ENCODE measurements at regions not wholly inside any gene's neighbourhood (a gene's known extent, or its start where the extent isn't known, plus 50 kb on each side); places are given as distances from the start of the nearest gene placed in this dataset.

DNA sequence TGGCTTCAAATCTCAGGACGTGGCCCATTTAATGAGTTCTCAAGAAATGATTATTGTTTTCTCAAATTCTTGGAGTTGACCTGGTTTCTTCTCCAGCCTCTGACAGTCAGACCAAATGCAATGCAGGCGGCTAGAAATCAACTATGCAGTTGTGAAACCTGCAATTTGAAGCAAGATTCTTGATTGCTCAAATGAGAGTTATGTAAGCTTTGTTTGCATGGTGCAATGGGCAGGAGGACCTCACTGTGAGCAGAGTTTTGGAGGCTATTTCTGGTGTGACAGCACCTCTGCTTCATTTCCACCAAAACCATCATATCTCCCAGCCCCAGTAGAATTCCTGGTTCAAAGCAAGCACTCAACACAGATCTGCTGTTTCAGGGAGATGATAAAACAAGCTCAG is 500.0 kb upstream of the KLF4 start:
- Histone ChIP-seq H3K27ac (ENCODE audit: low read depth, low read length) (no peak overlapping the region), H3K4me3 (ENCODE audit: low read length) (no peak overlapping the region), H3K36me3 (ENCODE audit: control insufficient read depth, low read length) (no peaks in the 10 kb centered on the region), H3K4me2 (ENCODE audit: low read length) (no peak overlapping the region), H3K79me2 (ENCODE audit: control insufficient read depth, low read length) (no peaks in the 10 kb centered on the region), H3K9me2 (replicated peaks; ENCODE audit: control insufficient read depth, low read length) (no peaks in the 10 kb centered on the region), H4K20me1 (ENCODE audit: control insufficient read depth, insufficient read depth, low read depth, low read length) (no peaks in the 10 kb centered on the region), H3K9me3 (ENCODE audit: control insufficient read depth, insufficient read depth, low read length) (no peaks in the 10 kb centered on the region), H3K27me3 (ENCODE audit: control insufficient read depth, low read length) (no peaks in the 10 kb centered on the region), H3F3A (ENCODE audit: control insufficient read depth, insufficient read depth) (no peaks in the 10 kb centered on the region), H3K4me1 (ENCODE audit: control insufficient read depth, low read length) (no peaks in the 10 kb centered on the region)
- TF ChIP-seq EZH2phosphoT487 (IDR thresholded peaks at IDR 0.05; ENCODE audit: borderline replicate concordance, low read length) = no peak
- TF ChIP-seq, protein P1, sequence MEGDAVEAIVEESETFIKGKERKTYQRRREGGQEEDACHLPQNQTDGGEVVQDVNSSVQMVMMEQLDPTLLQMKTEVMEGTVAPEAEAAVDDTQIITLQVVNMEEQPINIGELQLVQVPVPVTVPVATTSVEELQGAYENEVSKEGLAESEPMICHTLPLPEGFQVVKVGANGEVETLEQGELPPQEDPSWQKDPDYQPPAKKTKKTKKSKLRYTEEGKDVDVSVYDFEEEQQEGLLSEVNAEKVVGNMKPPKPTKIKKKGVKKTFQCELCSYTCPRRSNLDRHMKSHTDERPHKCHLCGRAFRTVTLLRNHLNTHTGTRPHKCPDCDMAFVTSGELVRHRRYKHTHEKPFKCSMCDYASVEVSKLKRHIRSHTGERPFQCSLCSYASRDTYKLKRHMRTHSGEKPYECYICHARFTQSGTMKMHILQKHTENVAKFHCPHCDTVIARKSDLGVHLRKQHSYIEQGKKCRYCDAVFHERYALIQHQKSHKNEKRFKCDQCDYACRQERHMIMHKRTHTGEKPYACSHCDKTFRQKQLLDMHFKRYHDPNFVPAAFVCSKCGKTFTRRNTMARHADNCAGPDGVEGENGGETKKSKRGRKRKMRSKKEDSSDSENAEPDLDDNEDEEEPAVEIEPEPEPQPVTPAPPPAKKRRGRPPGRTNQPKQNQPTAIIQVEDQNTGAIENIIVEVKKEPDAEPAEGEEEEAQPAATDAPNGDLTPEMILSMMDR (IDR thresholded peaks at IDR 0.05; ENCODE audit: low read depth, low read length, poor library complexity, severe bottlenecking) = no peak

DNA sequence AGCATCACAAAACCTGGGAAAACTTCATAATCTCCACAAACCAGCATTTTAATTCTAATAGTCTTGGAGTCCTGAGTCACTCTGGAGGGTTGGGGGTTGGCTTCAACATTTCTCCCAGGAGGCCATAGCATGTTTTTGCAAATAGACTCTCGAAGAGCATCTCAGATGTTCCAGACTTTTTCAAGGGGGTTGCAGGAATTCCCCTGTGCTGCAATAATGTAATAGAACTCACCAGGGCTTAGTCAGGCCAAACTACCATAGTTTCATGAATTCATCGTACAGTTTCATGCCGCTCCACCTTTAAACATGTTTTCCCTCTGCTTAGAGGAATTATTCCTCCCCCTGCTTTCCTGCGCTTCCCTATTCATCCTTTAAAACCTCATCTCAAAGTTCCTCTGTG is 499.5 kb upstream of the KLF4 start:
- Histone ChIP-seq H3K9me2 (replicated peaks; ENCODE audit: control insufficient read depth, low read length) (no peaks in the 10 kb centered on the region), H3K27me3 (ENCODE audit: control insufficient read depth, low read length) (no peaks in the 10 kb centered on the region), H3K27ac (ENCODE audit: low read depth, low read length) (no peak overlapping the region), H3K9me3 (ENCODE audit: control insufficient read depth, insufficient read depth, low read length) (no peaks in the 10 kb centered on the region), H3K36me3 (ENCODE audit: control insufficient read depth, low read length) (no peaks in the 10 kb centered on the region), H3K4me2 (ENCODE audit: low read length) (no peak overlapping the region), H3K4me1 (ENCODE audit: control insufficient read depth, low read length) (no peaks in the 10 kb centered on the region), H3F3A (ENCODE audit: control insufficient read depth, insufficient read depth) (no peaks in the 10 kb centered on the region), H3K79me2 (ENCODE audit: control insufficient read depth, low read length) (no peaks in the 10 kb centered on the region), H4K20me1 (ENCODE audit: control insufficient read depth, insufficient read depth, low read depth, low read length) (no peaks in the 10 kb centered on the region), H3K4me3 (ENCODE audit: low read length) (no peak overlapping the region)
- no peak for TF ChIP-seq EZH2phosphoT487 (IDR thresholded peaks at IDR 0.05; ENCODE audit: borderline replicate concordance, low read length)
- TF ChIP-seq, protein P1 (IDR thresholded peaks at IDR 0.05; ENCODE audit: low read depth, low read length, poor library complexity, severe bottlenecking) = no peak

GRCh38 chr9:107984956-107985355 is 495.4 kb upstream of the KLF4 start:
- Histone ChIP-seq H4K20me1 (ENCODE audit: control insufficient read depth, insufficient read depth, low read depth, low read length) (no peaks in the 10 kb centered on the region), H3K9me3 (ENCODE audit: control insufficient read depth, insufficient read depth, low read length) (no peaks in the 10 kb centered on the region), H3K27ac (ENCODE audit: low read depth, low read length) (no peak overlapping the region), H3K9me2 (replicated peaks; ENCODE audit: control insufficient read depth, low read length) (no peaks in the 10 kb centered on the region), H3K4me2 (ENCODE audit: low read length) (no peak overlapping the region), H3F3A (ENCODE audit: control insufficient read depth, insufficient read depth) (no peaks in the 10 kb centered on the region), H3K36me3 (ENCODE audit: control insufficient read depth, low read length) (no peaks in the 10 kb centered on the region), H3K27me3 (ENCODE audit: control insufficient read depth, low read length) (no peaks in the 10 kb centered on the region), H3K4me1 (ENCODE audit: control insufficient read depth, low read length) (no peaks in the 10 kb centered on the region), H3K4me3 (ENCODE audit: low read length) (no peak overlapping the region), H3K79me2 (ENCODE audit: control insufficient read depth, low read length) (no peaks in the 10 kb centered on the region)
- TF ChIP-seq, protein P1 (IDR thresholded peaks at IDR 0.05; ENCODE audit: low read depth, low read length, poor library complexity, severe bottlenecking) = no peak
- TF ChIP-seq EZH2phosphoT487 (IDR thresholded peaks at IDR 0.05; ENCODE audit: borderline replicate concordance, low read length) = no peak

GRCh38 chr9:107983762-107984161 is 494.2 kb upstream of the KLF4 start:
- H3K4me2 ChIP-seq (ENCODE audit: low read length) = no peak overlapping the region
- H3K4me1 ChIP-seq (ENCODE audit: control insufficient read depth, low read length) = no peaks in the 10 kb centered on the region
- H3K36me3 ChIP-seq (ENCODE audit: control insufficient read depth, low read length) = no peaks in the 10 kb centered on the region
- no peak overlapping the region for H3K27ac ChIP-seq (ENCODE audit: low read depth, low read length)
- no peaks in the 10 kb centered on the region for H3K9me2 ChIP-seq (replicated peaks; ENCODE audit: control insufficient read depth, low read length)
- H3K27me3 ChIP-seq (ENCODE audit: control insufficient read depth, low read length) = no peaks in the 10 kb centered on the region
- H3K9me3 ChIP-seq (ENCODE audit: control insufficient read depth, insufficient read depth, low read length) = no peaks in the 10 kb centered on the region
- H4K20me1 ChIP-seq (ENCODE audit: control insufficient read depth, insufficient read depth, low read depth, low read length) = no peaks in the 10 kb centered on the region
- H3K4me3 ChIP-seq (ENCODE audit: low read length) = no peak overlapping the region
- TF ChIP-seq, protein P1 (IDR thresholded peaks at IDR 0.05; ENCODE audit: low read depth, low read length, poor library complexity, severe bottlenecking) = no peak
- TF ChIP-seq EZH2phosphoT487 (IDR thresholded peaks at IDR 0.05; ENCODE audit: borderline replicate concordance, low read length) = no peak
- no peaks in the 10 kb centered on the region for H3F3A ChIP-seq (ENCODE audit: control insufficient read depth, insufficient read depth)
- H3K79me2 ChIP-seq (ENCODE audit: control insufficient read depth, low read length) = no peaks in the 10 kb centered on the region
